Stimulated activated CD8-positive, alpha-beta memory T cell treated with anti-CD3 and anti-CD28 coated beads, Interleukin-2, amount 100 ng/mL, for 48 hours (primary cell): ENCODE measurements at regions not wholly inside any gene's neighbourhood (a gene's known extent, or its start where the extent isn't known, plus 50 kb on each side); places are given as distances from the start of the nearest gene placed in this dataset.

Experiments
- DNase-seq, 2 donors: peaks; one replicate each; pipeline ENCODE4 v3.0.0-alpha.2; 2020; ENCODE audit warnings: low read depth in 2 of 2

DNA sequence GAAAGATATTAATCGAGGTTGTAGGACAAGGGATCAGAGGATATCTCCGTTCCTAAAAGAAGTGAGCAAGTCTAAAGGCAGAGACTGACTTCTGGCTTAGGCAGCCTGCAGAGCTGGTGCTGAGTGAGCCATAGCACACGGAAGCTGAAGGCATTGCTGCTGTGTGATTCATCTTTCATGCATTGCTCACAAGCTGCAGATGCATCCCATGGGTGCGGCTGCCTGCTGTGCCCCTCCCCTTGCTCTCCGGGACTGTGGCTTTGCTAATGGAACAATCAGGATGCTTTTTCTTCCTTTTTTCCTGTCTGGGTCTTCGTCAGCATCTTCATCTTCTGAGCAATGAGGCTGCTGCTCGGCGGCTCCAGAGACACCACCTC, 341.4 kb downstream of the DIRAS2 start:
- no peak for DNase-seq

DNA sequence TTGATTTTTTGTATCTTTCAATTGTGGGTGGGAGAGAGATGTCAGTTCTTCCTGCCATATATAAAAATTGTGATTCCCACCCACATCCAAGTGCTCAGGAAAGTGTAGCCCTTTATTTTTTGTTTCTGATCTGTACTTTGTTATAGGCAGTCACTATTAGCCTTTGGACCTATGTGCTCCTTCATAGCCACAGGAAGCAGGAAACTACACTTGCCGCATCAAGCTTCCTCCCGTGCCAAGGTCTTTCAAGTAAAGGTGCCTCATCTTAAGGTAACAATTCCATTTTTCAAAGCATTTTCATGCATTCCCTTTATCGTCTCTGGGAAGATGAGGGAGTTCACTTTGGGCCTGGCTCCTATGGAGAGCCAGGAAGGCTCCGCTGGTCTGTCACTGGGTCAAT, 339.0 kb downstream of the DIRAS2 start:
- no peak for DNase-seq

DNA sequence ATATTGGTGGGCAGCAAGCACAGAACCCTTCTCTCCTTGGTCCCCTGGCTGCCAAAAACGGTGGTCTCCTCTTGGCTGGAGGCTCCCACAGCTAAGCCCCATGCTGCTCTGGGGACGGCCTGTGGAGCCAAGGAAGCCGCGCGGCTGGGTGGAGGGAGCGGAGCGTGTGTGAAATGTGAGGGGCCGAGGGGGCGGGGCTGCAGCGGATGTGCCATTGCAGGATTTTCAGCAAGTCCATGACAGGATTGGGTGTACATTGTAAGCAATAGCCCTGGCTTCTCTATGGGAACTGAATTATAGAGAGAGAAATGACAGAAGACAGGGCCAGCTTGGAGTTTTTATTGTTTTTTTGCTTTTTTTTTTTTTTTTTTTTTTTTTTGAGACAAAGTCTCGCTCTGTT, 336.5 kb downstream of the DIRAS2 start:
- DNase-seq: no peak

DNA sequence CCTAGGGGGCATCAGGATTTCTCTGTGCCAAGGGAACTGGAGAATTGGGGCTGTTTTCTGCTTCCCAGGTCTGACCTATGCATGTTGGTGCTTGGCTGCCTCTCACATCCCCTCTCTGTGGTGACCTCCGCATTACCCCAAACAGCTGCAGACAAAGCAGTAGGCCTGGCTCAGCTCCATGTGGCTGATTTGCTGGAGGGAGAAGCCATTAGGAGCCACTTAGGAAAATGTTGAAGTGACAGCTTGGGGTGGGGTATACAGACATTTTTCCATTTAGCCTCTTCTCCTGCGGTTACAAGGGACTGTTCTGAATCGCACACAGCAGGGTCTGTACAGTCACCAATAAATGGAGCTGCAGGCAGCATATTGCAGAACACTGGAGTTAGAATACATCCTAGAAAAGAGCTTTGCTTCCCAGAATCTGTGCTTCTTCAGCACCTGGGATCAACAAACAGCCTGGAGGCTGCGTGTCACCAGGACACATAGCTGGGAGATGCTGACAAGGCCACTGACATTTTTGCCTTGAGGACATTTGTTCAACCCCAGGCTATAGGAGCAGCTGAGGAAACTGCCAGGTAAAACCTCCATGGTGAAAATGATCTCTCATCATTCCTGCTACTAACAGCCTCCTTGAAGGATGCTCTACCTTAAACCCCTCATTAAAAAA, 335.3 kb downstream of the DIRAS2 start:
- no peak for DNase-seq

- no peak for DNase-seq
Observed at GRCh38 chr9:90307891-90308290, 334.7 kb downstream of the DIRAS2 start.

GRCh38 chr9:90308691-90309090, 333.9 kb downstream of the DIRAS2 start:
- no peak for DNase-seq

GRCh38 chr9:90309809-90310520, 332.7 kb downstream of the DIRAS2 start:
- DNase-seq: no peak

DNA sequence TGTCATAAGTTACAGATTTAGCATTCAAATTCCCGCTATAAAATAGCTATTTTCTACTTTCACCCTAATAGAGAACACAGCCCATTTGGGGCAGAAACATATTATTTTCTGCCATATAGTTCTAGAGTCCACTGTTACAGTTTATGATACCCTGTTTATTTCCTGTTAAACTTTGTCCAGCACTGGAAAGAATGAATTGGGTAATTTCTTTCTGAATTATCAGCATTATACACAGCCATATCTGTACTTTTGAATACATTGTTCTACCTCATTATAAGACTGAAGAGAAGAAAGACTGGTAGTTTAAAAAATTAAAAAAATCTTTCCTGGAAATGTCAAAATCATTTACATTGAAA, 332.1 kb downstream of the DIRAS2 start:
- no peak for DNase-seq

GRCh38 chr9:90311811-90312210, 330.8 kb downstream of the DIRAS2 start:
- no peak for DNase-seq

DNA sequence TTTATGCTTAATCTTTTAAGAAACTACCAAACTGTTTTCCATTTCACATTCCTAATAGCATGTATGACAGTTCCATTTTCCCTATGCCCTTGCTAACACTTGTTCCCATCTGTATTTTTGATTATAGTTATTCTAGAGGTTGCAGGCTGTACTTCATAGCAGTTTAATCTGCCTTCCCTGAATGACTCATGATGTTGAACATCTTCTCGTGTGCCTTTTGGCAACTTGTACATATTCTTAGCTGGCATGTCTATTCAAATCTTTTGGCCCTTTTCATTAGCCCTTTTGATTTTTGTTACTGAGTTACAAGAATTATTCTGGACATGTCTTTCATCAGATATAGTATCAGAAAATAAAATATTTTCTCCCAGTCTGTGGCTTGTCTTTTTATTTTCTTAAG, 320.3 kb downstream of the DIRAS2 start:
- no peak for DNase-seq

DNA sequence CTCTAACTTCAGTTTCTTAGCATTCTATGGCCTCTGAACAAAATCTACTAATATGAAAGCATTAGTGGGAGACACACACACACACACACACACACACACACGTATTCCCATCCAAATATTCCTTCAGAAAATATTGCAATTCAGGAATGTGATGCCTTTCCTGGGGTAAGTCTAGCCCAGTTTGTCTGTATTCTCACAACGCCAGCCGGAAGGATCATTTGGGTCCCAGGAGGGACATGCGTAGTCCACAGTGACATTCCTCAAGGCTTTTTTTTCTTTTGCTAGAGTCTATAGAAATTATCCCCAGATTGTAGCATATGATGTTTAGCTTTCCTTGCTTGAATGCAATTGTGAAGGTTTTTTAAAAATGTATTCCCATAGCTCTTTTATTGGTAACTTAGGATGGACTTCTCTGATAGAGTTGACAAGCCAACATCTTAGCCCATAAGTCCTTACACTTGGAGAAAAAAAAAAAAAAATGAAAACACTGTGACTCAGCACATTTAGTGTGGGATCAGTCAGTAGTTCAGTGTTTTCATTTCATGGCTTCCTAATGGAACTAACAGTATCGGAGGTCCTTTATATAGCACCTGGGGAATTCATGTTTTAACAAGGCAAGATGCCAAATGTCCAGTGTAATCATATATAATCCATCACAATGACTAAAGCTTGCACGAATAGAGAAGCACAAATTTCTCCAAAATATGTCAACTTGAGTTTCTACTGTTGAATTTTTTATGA, 316.5 kb downstream of the DIRAS2 start:
- DNase-seq: no peak

- no peak for DNase-seq
Observed at GRCh38 chr9:90330231-90330630, 312.4 kb downstream of the DIRAS2 start.

DNA sequence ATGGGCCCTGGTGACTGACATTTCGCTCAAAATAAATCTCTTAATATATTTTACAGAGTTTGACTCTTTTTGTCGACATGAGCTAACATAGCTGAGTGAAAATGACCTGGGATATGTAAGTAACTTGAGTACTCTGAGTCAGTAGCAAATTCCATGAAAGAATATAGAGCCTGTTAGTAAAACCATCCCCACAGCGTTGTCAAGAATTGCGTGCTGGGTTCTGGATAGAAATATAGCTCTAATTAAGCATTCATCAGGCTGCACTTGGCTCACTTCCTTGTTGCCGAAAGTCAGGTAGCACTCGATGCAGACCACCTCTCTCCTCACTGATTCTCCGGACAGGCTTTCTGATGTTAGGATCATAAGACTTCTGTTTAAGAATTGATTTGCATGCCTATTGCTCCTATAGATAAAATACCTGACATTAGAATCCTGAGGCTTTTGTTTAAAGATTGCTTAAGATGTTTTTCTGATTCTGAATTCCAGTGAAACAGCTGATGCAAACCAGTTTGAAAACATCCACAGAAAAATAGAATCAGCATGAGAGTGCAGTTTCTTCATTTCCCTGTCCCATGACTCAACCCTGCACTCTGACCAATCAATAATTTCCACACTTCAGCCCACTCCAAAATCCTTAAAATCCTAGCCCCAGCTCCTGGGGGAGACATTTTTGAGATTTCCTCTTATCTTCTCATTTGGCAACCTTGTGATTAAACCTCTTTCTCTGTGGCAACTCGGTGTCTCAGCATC, 310.6 kb downstream of the DIRAS2 start:
- no peak for DNase-seq

GRCh38 chr9:90333226-90333625, 309.4 kb downstream of the DIRAS2 start:
- DNase-seq: no peak

DNA sequence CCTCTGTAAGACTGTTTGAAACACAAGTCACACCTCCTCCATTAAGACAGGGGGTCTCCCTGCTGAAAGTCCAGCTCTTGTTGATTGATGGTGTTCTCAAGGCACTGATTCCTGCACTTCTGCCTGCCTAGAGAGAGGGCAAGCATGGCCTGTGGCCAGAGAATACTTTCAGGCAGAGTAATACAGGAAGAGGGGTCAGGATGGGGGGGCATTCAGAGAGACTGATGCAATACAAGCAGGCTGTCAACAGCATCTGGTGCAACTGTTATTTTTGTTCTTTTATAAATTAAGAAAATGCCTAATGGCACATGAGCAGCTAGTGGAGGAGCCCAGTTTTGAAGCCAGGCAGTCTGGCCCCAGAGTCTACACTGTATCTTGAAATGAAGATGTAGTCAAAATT, 302.2 kb downstream of the DIRAS2 start:
- no peak for DNase-seq

GRCh38 chr9:90342607-90343006, 300.0 kb downstream of the DIRAS2 start:
- DNase-seq: no peak

GRCh38 chr9:90343366-90343765, 299.3 kb downstream of the DIRAS2 start:
- DNase-seq: no peak

GRCh38 chr9:90343991-90344390, 298.6 kb downstream of the DIRAS2 start:
- DNase-seq: no peak

DNA sequence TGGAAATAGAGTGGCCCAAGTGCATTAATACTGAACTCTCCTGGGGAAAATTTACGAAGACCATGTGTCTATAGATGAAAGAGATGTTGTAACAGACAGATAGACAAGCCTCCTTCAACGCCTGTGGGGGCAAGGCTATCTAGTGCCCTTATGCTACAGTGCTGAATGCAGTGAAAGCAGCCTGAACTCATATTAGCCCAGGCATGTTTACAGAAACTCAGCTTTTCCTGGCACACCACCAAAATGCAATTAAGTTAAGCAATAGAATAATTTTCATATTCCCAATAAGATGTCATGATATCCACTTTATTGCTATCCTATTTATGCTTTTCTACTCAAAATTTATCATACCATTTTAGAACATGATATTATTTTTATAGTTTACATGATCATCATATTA, 277.0 kb downstream of the DIRAS2 start:
- DNase-seq: no peak

DNA sequence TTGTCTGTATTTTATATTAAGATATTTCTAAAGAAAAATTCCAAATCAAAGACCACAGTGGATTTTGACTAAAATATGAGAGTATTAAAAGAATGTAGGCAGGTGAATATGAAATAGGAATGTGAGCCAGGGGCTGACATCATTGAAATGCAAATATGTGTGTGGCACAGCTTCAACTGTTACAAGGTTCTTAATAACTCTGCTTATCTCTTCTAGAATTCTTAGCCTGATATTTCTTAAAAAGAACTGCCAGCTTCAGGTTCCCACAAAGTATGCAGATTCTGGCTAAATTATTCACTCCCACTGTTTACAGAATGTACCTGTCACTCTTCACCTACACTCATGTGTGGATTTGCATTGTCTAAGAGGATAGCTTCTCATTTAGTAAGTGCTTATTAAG, 274.4 kb downstream of the DIRAS2 start:
- no peak for DNase-seq

- DNase-seq: no peak
Observed at GRCh38 chr9:90368928-90369327, 273.7 kb downstream of the DIRAS2 start.

DNA sequence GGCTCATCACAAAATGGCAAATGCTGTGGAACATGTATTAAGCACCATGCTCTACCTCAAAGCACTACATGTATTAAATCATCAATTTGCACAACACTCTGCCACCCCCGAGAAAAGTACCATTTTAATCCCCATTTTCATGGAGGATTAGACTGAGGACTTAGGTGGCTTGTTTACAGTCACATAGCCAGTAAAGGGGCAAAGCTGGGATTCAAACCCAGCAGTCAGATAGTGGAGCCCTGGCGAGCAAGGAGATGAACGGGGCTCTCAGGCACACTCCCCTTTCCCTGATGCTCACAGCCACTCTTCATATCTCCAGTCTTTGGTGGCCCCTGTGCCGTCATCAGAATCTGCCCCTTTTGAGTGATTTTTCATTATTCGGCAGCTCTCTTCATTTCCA, 262.9 kb downstream of the DIRAS2 start:
- no peak for DNase-seq
